ELR (cell line): ENCODE measurements at regions not wholly inside any gene's neighbourhood (a gene's known extent, or its start where the extent isn't known, plus 50 kb on each side); places are given as distances from the start of the nearest gene placed in this dataset.

ENCODE experiments used
- DNase-seq: peaks from one replicate; pipeline ENCODE4 v3.0.0-alpha.2; 2015; ENCODE audit warnings: low read depth

DNA sequence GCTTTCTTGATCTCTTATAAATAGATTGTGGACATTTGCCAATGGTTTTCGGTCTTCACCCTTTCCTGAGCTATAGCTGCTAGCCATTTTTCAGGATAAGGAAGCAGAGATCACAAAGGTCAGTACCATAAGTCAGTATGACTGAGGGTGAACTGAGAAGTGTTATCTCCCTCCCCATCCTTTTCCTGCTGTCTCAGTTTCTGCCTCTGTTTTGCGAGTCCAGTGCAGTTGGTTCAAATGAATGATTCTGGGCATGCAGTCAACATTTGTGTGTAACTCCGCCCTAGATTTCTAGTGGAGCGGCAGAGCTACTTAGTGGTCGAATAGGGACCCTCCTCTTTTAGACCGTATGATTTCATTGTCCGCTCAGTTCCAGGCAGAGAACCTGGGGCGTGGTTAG lies 460.8 kb upstream of the ARGLU1 start:
- no peak for DNase-seq

DNA sequence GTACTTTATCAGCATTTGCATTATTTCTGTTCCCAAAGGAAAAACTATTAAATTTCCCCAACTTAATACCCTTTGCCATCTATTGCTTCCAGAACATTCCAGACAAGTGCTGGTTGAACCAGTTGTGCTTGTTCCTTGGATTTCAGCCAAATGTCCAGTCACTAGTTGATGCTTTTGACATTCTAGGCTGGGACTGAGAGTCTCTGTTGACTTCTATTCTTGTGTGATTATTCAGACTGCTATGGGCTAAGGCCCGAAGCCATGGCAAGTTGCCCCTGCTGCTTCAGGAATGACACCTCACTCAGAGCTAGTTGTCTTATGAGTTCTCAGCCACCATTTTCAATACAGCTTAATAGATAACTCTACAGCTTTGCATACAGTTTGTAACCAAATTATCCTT lies 458.1 kb upstream of the ARGLU1 start:
- no peak for DNase-seq

- DNase-seq: no peak
These were observed 455.4 kb upstream of the ARGLU1 start for GRCh38 chr13:107023335-107023734.

DNA sequence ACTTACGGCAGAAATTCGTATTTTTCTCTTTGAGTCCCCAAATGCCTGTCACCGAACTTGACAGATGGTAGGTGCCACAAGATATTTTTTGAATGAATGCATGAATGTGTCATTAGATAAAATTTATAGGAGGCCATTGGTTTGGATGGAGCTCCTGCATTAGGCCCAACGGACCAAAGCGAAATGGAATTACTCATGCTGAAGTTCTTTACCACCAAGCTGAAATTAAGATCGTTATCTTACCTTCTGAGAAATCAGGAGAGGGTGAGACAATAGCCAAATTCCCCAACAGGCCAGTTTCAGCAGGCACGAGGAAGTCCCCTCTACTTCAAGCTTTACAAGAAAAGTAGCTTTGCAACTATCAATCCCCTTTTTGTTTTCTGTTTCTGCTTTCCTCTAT lies 452.5 kb upstream of the ARGLU1 start:
- DNase-seq: no peak

- DNase-seq: no peak
These were observed 450.3 kb upstream of the ARGLU1 start for GRCh38 chr13:107018285-107018684.

- DNase-seq: no peak
These were observed 438.7 kb upstream of the ARGLU1 start for GRCh38 chr13:107006661-107007060.

- no peak for DNase-seq
These were observed 437.6 kb upstream of the ARGLU1 start for GRCh38 chr13:107005577-107005976.

GRCh38 chr13:107003911-107004310 lies 436.0 kb upstream of the ARGLU1 start:
- DNase-seq: no peak

DNA sequence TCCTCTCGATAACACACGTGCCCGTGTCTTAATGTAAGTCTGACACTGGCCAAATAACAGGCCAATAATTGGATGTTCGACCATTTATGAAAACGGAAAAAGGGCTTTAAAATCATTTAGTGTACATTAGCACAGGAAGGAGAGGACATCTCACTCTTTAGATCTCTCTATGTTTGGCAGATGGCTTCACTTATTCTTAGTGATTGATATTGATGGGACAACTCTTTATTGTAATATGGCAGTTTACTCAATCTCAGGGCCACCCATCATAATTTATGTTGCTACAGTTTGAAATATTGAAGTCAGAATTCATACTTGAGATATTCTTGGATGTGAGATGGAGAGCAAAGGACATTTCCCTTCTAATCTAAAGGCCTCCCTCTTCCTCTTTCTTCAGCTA lies 430.7 kb upstream of the ARGLU1 start:
- DNase-seq: no peak

GRCh38 chr13:106997696-106998095 lies 429.8 kb upstream of the ARGLU1 start:
- DNase-seq: no peak

GRCh38 chr13:106996867-106997618 lies 429.1 kb upstream of the ARGLU1 start:
- DNase-seq: no peak

- DNase-seq: no peak
These were observed 422.7 kb upstream of the ARGLU1 start for GRCh38 chr13:106990594-106990993.

GRCh38 chr13:106989876-106990275 lies 421.9 kb upstream of the ARGLU1 start:
- DNase-seq: no peak

GRCh38 chr13:106987427-106987785 lies 419.5 kb upstream of the ARGLU1 start:
- no peak for DNase-seq

- DNase-seq: no peak
These were observed 418.9 kb upstream of the ARGLU1 start for GRCh38 chr13:106986687-106987426.

DNA sequence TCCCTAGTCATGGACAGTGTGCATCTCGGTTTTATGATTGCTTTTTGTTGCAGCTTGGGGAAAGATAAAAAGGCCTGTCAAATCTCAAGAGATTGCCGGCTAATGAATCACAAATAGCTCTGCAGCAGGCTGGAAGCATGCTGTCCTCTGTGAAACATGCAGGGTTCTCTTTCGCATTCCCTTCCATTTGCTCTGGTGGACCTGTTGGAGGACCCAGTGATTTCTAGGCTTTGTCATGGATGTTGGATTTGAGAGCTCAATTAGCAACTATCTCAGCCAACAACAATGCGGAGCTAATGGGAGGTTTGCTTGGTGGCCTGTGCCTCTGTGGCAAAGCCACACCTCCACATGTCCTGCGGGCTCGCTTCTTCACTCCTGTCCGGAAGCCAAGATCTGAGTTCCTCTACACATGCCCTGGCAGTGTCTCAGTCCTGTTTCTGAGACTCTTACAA lies 418.1 kb upstream of the ARGLU1 start:
- DNase-seq: no peak

DNA sequence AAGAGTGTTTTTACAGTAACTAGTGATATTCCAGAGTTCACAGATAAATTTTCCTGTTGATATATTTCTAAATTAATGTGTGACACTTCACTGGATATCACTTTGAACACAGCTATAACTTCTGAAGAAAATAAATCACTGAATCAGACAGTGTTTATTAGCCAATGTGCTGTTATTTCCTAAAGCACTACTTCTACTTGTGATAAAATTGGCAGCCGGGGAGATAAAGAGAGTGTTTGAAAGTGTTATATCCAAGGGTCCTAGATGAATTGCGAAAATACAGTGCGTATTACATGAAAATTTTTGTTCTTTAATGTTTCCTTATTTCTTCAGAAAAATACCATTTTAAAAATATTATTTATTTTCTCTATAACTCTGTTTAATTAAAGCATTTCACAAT lies 417.5 kb upstream of the ARGLU1 start:
- DNase-seq: no peak

- DNase-seq: no peak
These were observed 413.1 kb upstream of the ARGLU1 start for GRCh38 chr13:106981051-106981450.

GRCh38 chr13:106967391-106967790 lies 399.5 kb upstream of the ARGLU1 start:
- no peak for DNase-seq

DNA sequence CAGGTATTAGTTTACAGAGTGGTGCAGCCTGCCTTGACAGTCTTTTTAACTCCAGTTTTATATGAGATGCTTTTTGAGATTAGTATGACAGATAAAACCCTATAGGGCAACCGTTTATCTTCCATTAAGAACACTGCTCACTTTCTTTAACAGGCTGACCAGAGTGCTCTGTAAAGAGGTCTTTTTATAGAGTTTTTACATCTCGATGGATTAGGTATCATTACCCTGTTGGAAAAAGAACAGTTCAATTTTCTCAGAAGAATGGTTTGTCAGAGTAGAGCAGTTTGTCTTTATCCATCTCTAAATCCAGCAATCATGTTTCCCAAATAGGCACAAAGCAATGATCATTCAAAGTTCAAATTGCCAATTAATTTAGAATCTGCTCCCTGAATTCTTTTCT lies 395.2 kb upstream of the ARGLU1 start:
- no peak for DNase-seq

DNA sequence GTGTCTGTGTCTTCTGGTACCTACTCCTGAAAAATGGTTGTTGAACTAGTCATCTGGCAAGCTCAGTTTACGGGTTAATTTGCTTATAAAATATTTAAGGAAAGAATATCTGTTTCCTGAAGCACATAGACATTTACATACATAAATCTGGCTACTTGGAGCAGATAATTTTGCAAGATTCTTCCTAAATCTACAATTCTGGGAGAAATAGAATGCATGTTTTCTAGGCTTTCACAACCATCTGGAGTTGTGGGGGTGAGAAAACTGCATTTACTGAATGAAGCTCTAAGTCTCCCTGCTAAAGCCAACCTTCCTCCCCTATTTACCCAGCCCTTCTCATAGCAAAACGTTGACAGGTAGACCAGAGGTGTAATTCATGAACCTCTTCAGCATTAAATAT lies 393.7 kb upstream of the ARGLU1 start:
- no peak for DNase-seq

GRCh38 chr13:106961216-106961615 lies 393.3 kb upstream of the ARGLU1 start:
- no peak for DNase-seq

- no peak for DNase-seq
These were observed 390.7 kb upstream of the ARGLU1 start for GRCh38 chr13:106958621-106959048.

- DNase-seq: no peak
These were observed 374.6 kb upstream of the ARGLU1 start for GRCh38 chr13:106942563-106942962.
